Stimulated activated CD4-positive, alpha-beta T cell treated with anti-CD3 and anti-CD28 coated beads, Interleukin-1b, Interleukin-23, amount 100 ng/mL, for 1 hour (primary cell): ENCODE measurements at regions not wholly inside any gene's neighbourhood (a gene's known extent, or its start where the extent isn't known, plus 50 kb on each side); places are given as distances from the start of the nearest gene placed in this dataset.

Experiments used
- DNase-seq, 2 donors: peaks; one replicate each; pipeline ENCODE4 v3.0.0-alpha.2; 2020; ENCODE audit warnings: low read depth in 2 of 2

DNA sequence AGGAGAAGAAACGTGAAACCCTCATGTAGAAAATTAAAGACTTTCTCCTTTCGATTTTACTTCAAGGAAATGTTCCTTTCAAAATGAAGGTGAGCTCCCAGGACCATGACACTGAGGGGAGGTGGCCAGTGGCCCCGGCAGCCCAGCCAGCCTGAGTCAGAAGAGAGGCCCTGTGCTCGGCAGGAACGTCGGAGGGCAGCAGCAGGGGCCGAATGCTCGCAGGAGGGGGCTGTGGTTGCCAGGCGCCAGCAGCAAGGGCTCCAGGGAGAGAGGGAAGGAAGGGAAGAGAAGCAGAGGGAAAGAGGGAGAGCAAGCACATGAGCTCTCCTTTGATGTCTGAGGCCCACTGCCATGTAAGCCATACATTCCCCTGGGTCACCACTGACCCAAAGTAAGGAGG is 73.3 kb upstream of the ACKR3 start:
- no peak for DNase-seq

DNA sequence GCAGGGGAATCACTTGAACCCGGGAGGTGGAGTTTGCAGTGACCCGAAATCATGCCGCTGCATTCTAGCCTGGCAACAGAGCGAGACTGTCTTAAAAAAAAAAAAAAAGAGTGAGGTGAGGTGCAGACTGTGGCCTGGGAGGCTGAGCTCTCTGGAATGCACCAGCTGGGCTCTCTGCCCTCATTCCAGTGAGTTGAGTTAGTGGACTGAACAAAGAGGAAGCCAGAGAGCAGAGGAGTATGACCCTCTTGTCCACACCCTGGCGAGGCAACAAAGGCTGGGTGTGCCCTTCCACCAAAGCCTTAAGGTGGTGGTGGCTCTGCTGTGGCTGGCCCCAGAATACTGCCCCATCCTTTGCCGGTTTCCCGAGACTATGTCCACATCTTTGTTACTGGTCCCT is 71.3 kb upstream of the ACKR3 start:
- no peak for DNase-seq

DNA sequence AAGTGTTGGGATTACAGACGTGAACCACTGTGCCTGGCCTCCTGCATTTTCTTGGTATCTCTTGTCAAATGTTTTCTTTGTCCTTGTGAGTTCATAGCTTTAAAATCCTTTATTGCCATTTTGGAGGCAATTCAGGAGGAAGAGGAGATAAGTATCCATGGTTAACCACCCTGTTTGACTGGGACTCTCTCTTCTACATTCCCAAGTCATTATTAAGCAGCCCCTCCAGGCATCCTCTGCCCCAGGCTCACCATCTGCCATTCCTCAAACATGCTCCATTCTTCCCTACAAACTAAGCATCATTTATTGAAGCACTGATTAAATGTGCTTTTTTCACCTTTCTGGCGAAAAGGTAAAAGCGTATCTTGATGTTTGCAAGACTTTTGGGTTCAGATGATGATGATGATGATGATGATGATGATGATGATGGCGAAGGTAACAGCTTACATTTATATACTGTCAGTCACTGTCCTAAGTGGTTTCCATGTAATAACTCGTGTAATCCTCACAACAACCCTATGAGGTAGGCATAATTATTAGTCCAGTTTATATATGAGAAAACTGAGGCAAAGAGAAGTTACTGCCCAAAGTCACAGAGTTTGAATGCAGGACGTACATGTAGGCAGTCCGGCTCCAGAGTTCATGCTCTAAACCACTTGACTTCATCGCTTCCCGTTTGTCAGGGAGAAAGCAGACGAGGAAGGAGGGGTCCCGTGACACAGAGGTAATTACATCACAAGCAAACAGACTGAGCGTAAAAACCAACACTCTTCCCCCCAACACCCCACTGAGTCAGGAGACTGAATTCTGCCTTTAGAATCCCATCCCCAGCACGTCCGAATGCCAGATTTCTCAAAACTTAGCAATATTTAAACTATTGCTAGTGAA is 69.7 kb upstream of the ACKR3 start:
- no peak for DNase-seq

DNA sequence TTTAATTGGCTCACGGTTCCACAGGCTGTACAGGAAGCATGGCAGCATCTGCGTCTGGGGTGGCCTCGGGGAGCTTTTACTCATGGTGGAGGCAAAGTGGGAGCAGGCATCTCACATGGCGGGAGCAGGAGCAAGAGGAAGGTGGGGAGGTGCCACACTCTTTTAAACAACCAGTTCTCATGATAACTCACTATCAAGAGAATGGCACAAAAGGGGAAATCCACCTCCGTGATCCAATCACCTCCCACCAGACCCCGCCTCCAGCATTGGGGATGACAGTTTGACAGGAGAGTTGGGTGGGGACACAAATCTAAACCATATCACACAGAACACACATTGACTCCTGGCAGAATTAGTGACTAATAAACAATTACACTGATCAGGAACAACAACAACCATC is 68.6 kb upstream of the ACKR3 start:
- DNase-seq = no peak

DNA sequence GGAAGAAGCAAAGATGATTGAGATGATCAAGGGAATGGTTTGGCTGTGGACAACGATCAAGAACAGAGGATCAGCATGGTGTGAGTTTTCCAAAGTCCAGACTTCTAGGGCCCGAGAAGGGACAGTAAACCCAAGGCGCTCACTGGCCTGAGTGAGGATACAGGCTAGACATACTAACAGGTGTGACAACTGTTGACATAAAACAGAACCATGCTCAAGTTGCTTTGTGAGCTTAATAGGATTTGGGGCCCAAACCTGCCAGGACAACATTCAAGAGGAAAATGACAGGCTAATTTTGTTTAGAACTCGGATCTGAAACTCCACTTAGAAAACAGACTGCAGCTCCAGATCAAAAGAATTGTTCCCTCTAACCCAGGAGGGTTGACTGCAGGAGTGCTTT is 68.1 kb upstream of the ACKR3 start:
- no peak for DNase-seq

DNA sequence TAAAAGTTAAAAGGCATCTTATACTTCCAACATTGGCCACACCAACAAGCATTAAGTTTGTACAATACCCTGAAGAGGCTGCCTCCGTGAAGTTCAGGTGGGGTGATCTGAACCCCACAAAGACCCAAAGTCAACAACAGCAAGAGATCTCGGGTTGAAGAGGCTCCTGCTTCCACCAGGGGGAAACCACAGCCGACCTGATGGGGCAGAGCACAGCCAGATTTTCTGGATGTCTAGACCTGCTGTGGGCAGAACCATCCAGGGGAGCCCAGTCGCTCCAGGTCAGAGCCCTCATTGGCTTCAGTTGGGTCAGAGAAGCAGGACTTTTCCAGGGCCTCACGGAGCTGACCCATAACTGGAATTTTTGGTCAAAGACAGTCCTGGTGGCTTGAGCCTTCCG is 66.5 kb upstream of the ACKR3 start:
- DNase-seq = no peak

DNA sequence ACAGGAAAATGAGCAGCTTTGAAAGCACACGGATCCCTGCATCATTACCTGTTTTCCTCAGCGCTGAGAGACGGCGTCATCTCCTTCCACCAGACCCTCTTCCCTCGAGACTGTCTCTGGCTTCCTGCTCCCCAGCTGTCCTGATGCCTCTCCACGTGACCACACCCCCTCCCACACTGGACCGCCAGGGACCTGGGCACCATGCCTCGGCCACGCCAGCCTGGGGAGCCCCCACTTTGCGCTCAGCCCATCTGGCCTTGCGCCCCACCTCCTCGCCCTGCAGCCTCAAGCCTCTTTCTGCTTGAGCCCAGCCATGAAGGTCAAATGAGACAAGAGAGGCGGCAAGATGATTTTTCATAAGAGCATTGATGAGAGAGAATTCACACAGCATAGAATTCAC is 66.0 kb upstream of the ACKR3 start:
- DNase-seq = no peak

DNA sequence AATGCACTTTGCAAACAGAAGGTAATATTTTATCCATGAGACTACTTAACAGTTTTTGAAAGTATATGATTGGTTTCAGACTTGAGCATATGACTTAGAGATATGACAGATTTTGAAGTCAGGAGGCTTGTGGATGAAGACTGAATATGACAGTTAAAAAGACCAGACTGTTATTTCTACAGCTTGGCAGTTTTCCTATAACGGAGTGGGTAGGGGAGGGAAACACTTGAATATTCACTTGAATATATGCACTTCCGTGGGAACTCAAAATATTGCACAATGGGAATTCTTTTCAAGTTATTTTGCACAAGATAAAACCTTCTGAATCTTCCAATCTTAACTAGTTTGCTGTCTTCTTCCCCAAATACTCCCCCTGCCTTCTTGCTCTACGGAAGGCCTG is 64.6 kb upstream of the ACKR3 start:
- no peak for DNase-seq

DNA sequence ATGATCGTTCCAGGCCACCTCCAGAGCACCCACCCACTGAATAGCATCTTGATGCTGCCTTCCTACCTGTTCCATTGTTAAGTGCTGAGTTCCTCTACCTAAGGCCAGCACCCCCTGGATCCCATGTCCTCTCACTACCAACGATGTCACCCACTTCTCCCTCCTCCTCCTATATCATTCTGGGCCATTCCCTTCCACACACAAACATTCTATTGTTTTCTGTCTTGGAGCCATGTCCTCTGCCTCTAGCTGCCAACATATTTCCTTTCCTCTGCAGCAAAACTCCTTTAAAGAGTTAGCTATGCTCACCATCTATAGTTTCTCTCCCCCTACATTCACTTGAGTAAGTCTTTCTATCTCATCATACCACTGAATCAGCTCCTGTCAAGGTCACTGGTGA is 64.0 kb upstream of the ACKR3 start:
- DNase-seq = no peak

DNA sequence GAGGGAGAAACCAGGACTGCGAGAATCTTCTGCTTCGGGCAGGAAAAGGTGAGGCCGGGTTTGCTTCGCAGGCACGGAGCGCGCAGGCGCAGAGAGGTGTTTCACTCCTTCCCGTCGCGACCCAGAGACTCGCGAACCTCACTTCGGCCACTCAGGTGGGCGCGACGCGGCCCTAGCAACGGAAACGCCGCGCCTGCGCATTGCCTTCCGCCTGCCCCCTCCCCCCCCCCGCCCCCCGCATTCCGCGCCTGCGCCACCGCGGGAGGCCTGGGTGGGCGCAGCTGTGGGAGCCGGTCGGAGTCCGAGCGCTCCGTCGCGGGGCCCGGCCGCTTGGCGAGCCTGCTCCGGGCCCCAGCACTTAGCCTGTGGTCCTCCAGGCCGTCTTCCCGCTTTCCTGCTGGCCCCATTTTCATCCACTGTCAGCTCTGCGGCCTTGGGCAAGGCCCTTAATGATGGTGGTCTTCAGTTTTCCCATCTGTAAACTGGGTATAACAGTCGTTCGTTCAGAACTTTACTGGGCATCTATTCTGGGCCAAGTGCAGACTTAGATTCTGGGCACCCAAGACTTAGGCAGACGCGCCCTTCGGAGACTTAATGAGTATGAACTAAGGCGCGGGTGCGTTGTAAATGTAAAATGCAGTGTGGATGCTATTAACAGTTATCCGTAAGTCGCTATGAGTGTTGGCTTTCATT is 62.1 kb upstream of the ACKR3 start:
- DNase-seq = peak; percentile 23 to 27

DNA sequence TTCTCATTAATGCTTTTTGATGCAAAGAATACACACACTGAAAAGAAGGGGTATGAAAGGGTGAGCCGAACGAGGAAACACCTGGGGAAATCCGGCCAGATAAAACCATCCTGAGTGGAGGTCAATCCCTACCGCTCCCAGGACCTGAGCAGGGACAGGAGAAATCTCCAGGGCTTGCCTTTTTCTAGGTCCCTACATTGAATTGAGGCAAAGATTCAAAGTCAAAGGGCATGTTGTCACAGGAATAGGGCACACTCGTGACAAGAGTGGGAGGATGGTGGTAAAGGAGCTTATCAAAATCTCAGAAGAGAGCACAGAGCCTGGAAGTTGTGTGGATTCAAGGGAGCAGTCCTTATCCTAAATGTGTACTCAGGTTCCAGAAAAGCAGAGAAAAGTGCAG is 61.2 kb upstream of the ACKR3 start:
- no peak for DNase-seq

DNA sequence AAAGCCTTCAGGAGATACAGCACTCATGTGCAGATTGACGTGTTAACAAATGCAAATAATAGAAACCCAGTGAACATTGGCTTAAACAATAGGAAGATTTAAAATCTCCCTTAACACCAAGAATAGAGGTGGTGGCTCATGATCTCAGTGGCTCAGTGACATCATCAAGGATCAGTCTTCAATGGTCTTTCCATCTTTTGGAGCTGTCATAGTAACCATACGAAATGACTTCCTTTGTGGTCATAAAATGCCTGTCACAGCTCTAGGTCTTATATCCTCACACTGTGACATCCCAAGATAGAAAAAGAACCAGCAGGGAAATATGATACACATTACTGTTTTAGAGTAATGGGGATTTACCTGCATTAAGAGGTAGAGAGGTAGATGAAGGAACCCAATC is 59.6 kb upstream of the ACKR3 start:
- DNase-seq = no peak

DNA sequence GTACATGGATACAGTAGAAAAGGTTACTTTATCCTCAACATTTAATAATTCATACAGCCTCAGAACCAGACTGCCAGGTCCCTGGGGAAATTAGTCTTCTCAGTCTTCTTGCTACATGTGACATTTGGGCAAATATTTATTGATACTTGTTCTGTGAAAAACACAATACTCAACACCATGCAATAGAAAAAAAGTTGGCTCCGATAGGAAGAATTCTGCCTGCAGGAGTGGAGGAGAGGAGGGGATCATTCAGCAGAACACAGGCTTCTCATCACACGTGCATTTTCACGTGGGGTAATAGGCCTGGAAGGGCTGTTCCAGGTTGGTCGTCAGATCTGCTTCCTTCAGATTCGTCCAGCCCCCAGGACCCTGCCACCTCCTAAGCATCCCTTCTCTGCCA is 58.4 kb upstream of the ACKR3 start:
- no peak for DNase-seq

DNA sequence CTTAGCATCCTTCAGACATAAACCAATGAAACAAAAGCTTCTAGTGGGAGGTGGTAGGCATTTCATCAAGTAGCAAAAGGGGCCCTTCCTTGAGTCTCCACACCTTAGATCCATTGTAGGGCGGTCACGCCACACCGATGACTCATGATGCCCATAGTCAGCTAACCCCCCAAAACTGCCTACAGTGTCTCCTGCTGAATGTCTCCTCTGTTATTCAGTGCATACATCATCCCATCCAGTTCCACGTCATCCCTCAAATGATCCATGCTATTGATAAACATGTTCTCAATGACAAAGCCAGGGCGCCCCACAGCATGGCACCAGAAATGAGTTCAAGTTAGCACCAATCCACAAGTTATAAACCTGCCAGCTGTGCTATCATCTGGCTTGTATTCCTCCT is 57.4 kb upstream of the ACKR3 start:
- no peak for DNase-seq

DNA sequence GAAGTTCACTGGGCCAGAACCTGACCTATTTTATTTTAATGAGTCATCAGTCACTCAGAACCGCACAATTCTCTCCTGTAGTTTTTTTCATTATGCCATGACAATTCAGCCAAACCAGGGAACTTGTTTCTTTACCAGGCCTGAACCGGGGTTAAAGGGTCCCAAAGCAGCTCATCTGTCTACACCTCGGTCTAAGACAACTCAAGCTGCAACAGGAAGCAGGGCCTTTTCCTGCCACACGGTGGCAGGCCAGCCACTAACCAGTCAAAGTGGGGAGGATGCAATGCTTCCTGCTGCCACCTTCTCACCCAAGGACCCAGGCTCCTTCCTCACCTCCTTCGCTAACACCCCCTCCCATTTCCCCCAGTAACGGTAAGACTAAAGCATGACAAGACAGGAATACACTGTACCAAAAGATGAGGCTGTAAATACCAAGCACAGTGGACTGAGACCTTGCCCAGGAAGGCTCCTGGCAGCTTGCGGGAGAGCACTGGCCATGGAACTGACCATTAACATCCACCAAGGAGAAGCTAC is 56.7 kb upstream of the ACKR3 start:
- peak; percentile 26 to 41 for DNase-seq

DNA sequence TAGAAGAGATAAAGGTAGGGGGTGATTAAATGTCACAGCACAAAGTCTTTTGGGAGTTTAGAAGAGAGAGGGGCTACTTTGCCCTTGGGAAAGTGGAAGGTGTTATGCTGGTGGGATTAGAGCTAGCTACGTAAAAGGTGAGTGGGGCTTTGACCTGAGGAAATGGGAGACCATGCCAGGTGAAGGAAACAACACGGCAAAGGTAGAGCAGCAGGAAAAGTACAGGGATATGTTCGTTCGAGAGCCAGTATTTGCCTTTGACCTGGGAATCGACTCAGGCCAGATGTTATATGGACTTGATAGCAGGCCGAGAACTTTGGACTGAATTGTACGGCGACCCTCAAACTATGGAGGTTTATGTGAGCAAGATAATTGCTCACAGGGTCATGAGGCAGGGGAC is 55.7 kb upstream of the ACKR3 start:
- DNase-seq = no peak

DNA sequence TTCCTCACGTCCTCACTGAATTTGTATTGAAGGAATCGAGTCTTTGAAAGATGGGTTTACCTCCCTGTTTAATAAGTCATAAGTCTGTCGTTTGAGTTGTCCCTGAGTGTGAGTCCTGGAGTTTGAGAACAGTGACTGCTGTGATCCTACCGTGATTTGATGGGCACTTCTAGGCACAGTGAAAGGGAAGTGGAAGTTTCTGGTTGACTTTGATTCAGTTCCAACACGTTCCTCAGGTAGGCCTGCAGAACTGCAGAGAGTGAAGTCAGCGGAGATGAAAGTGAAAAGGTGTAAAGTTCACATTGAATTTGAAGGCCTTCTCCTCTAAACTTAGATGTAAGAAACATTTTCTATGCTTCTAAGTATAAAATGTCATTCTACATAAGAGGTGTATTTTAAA is 52.9 kb upstream of the ACKR3 start:
- no peak for DNase-seq

DNA sequence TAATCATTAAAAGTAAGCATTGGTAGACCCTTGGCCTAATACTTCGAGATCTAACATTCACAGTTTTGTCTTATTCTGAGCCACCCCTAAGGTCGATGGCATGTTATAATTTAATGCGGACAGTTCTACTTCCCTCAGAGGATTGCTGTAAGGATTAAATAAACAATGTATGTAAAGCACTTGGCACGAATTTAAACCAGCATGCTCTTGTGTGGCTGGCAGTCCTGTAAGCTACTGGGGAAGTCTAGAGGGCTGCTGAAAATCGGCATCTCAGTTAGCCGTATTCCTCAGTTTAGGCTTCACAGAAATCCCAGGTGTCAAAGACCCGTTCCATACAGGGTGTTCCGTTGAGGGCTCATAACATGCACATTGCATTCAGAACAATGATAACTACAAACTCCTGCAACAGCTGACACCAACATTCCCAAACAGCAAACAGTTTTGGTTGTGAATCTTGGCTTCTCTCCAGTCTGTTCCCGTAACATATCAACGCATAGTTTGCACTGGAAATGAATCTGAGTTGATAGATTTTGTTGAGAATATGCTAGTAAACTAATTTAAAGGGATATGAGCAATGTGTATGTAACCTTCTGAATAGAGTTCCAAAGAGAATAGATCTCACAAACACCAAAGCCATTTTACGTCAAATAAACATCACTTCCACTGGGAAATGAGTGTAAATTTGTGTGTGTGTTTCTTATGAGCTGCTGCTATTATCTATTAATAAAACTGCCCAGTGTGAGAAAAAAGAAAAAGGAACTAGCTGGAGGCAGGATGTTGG is 52.2 kb upstream of the ACKR3 start:
- no peak for DNase-seq
